Fibroblast of pulmonary artery (primary cell): ENCODE measurements at regions not wholly inside any gene's neighbourhood (a gene's known extent, or its start where the extent isn't known, plus 50 kb on each side); places are given as distances from the start of the nearest gene placed in this dataset.

Experiments
- DNase-seq: peaks from one replicate; pipeline ENCODE4 v3.0.0-alpha.2; 2010; ENCODE audit warnings: low read depth
- H3K4me3 ChIP-seq: replicated peaks from 2 replicates; pipeline ENCODE4 v1.5.1; 2011; ENCODE audit warnings: low read depth, mild to moderate bottlenecking, control low read depth, low read length, moderate library complexity
- CTCF ChIP-seq: IDR thresholded peaks from 2 replicates; pipeline ENCODE4 v1.5.1; 2011; ENCODE audit warnings: mild to moderate bottlenecking, control low read depth, low read length, inconsistent platforms; ENCODE audit errors: missing control alignments

DNA sequence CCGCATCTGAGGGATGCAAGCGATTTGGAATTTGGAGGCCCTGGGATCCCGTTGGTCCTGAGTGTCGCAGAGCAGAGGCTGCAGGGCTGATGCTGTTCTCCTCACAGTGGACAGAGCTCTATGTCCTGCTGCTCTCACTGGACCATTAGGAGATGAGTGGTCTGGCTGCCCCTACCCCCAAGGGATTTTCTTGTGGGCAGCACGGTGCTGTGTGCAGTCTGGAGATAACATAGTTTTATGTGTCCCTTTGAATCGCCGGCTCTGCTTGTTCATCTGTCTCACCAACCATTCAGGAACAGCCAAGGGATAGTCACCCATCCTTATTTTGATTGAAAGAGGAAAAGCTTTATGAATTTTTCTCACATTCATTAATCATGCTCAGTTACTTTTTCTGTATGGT, 49.9 kb downstream of the CHRM3 start:
- no peak for DNase-seq
- H3K4me3 ChIP-seq: no peak overlapping the region
- TF ChIP-seq CTCF: no peak

DNA sequence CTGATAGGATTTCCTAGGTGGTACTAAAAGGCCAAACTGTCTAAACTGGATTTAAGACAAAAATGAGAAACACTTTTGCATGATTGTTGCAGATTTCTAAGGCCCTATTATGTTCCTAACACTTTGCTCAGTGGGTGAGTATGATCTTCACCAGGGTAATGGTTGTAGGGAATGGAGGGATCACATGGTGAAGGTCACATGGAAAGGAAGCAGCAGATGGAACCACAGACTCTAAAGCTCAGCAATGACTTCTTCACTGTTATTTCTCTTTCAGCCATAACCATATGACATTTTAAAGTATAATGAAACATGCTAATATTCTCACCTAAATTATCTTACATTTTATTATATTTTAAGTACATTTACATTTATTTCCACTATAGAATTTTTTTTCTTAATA, 51.5 kb downstream of the CHRM3 start:
- DNase-seq: no peak
- no peak overlapping the region for H3K4me3 ChIP-seq
- TF ChIP-seq CTCF: no peak

GRCh38 chr1:239438891-239439290, 52.5 kb downstream of the CHRM3 start:
- TF ChIP-seq CTCF: no peak
- DNase-seq: no peak
- H3K4me3 ChIP-seq: no peak overlapping the region

GRCh38 chr1:239443361-239443760, 57.0 kb downstream of the CHRM3 start:
- no peak overlapping the region for H3K4me3 ChIP-seq
- TF ChIP-seq CTCF: no peak
- no peak for DNase-seq

GRCh38 chr1:239446611-239447010, 60.2 kb downstream of the CHRM3 start:
- no peak for DNase-seq
- H3K4me3 ChIP-seq: no peak overlapping the region
- TF ChIP-seq CTCF: no peak

DNA sequence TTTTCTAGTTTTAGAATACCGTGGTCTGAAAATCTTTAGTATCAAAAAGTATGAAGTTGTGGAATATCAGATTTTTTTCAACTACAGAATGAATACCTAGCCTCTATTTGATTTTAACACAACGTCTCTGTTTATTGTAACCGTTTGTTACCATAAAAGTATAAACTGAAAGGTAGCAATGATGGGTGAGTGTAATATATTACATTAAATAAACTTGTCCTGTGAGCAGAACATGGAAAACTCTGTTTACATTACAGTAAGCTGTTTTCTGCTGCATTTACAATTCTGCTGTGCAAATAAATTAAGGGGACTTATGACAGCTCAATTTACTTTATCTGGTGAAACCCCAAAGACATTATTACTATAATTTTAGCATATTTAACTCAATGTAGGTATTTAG, 62.5 kb downstream of the CHRM3 start:
- H3K4me3 ChIP-seq: no peak overlapping the region
- no peak for DNase-seq
- no peak for TF ChIP-seq CTCF

DNA sequence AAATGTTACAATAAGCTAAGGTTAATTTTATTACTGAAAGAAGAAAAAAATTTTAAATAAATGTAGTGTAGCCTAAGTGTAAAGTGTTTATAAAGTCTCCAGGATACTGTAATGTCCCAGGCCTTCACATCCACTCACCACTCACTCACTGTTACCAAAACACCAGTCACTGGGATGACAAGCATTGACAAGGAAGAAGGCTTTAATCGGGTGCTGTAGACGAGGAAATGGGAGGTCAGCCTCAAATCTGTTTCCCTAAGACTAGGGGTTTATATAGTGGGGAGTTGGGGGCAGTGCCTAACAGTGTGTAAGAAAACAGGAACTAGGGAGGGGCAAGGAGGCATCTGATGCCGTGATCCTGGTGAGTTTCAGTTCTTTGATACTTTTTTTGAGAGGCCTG, 69.4 kb downstream of the CHRM3 start:
- no peak for DNase-seq
- H3K4me3 ChIP-seq: no peak overlapping the region
- no peak for TF ChIP-seq CTCF
